Dedifferentiated amniotic fluid mesenchymal stem cell (primary cell): ENCODE measurements at regions not wholly inside any gene's neighbourhood (a gene's known extent, or its start where the extent isn't known, plus 50 kb on each side); places are given as distances from the start of the nearest gene placed in this dataset.
"Not testable (repeated sequence)": the region's sequence is repeated elsewhere in the genome, so short reads cannot be mapped to it uniquely, and the experiment has no call there.

Source experiments
- DNase-seq: peaks from one replicate; pipeline ENCODE4 v3.0.0-alpha.2; 2016; ENCODE audit errors: extremely low spot score

DNA sequence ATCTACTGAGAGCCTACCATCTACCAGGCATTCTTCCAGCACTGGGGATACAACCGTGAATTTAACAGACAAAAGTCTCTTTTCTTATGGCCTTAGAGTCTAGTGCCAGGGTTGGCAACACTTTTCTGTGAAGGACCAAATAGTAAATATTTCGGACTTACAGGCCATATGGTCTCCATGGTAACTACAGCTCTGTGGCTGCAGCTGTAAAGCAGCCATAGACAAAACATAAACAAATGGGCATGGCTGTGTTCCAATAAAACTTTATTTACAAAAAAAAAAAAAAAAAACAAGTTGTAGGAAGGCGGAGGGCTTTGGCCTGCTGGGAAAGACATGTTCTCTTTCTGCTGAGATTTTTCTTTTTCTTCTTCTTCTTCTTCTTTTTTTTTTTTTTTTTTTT, 98.7 kb downstream of the ABCC12 start:
- no peak for DNase-seq

DNA sequence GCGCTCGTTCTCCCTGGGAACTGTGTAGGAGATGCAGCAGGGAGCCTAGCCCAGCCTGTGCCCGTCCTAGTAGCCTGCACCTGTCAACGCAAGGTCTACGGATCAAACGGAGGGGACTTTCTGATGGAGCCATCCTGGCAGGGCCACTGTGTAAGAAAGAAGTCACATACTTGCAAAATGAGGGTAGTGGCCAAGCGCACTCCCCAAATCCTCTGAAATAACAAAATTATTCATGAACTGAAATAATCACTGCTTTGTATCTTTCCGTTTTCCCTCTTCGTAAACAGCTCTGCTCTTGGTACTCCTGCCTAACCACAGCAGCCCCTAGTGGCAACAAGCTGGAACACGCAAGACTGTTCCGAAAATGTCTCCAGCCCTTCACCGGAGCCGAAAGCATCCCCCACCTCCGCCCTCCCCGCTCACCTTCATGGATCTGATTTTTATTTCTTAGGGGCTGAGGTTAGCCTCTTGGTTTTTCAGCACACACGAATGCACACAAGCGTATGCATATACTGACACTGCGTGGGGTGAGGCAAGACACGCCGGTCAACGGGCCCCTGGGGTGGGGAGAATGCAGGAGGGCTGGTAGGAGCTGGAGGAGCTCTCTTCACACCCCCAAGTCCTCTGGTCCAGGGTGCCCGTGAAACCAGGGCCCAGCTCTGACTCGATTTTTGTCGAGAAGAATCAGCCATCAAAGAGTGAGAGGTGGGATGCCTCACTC, 100.8 kb downstream of the ABCC12 start:
- DNase-seq: peak; percentile 60

DNA sequence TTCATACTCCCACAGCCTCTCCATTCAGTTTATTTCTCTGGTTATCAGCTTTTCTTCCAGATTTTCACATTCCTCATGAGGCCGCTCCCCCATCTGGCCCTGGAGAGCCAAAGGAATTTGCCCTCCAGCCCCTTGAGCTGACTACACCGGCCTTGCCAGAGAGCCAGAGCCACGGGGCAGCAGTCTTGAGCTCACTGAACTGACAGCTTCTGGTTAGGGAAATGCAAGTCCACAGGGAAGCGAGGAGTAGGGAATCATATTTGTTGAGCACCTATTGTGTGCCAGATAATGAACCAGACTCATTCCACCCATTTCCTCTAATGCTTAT, 102.4 kb downstream of the ABCC12 start:
- DNase-seq: peak; percentile 59

DNA sequence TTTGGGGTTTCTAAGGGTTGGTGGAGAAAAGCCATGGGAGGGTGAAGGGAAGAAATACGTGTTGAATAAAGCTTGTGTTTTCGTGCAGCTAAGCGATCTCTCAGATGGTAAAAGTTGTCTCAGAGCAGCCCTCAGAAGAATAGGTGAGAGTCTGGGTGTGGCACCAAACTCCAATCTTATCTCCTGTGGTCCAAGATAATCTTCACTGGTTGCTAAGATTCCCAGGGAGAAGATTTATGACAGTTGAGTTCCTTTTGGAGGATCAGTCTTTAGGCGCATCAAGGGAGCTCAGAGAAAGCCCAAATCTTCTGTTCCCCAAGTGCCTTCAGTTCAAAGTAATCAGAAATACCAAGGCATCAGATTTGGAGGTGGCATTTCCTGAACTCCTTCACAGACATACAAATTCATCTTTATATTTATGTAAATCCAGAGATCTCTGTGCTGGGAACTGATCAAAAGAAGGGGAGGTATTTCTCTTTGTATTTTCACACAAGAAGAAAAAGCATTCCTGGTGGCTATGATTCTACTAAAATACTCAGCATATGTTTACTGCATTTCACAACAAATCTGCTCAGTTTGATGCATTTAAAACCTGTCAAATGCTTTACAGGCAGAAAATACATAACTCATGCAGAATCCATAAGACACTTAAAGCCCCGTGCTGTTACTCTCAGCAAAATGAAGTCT, 102.9 kb downstream of the ABCC12 start:
- no peak for DNase-seq

DNA sequence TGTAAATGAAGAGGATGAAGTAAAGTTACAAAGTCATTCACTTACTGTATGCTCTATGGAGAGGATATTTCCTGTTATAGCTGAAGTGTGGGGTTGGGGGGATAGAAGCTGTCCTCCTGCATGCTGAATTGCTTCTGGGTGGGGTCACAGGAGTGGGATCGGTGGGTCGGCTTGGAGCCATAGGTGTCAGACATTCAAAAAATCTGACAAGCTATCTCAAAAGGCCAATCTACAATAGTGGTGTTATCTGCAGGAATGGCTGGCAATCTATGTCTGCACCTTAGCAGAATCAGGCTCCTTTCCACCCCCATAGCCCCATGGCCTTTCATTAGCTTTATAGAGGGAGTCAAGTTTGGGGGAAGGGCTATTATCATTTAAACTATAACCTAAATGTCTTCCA, 104.9 kb downstream of the ABCC12 start:
- DNase-seq: no peak

DNA sequence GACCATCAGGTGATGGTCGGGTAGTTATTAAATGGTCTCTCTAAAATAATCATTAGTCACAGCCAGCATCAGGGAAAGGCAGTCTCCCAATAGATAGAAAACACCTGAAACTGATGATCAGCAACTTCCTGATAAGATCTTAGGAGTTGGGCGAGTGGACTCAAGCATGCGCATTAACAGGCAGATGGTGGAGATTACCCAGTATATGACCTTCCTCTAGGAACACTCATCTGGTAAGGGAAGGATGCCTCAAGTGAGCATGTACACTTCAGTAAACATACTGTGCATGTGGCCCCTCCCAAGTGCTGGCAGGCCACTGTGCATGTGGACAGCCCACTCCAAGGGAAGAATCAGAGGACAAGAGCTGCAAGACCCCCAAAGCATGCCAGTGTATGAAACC, 105.9 kb downstream of the ABCC12 start:
- no peak for DNase-seq

DNA sequence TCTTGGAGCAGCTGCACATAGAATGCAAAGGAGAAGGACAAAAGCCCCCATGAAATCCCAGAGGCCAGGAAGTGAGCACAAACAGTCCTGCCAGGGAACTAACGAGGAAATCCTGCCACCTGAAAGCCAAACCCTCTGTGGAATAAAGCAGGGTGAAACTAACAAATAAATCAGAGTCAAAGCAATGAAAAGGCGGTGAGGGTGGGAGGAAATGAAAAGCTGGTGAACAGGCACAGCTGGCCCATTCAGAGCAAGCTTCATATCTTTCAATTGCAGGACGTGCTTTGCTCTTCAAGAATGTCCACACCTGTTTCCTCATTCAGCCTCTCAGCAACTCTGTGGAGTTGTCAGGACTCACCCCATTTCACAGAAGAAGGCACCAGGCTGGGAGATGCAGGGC, 108.1 kb downstream of the ABCC12 start:
- DNase-seq: no peak

DNA sequence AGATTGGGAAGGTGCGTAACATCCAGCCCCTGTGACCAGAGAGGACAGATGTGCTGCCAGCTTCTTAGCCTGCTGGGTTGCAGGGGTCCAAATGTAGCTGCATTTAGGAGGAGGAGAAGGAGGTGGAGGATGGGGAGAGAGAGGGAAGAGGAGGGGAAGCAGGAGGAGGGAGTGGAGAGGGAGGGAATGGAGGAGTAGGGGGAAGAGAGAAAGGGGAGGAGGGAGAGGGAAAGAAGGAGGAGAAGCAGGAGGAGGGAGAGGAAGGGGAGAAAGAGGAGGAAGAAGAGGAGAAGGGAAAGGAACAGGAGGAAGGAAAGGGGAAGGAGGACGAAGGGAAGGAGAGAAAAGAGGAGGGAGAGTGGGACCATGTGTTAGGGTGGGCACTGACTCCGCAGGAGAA, 108.6 kb downstream of the ABCC12 start:
- DNase-seq: no peak

DNA sequence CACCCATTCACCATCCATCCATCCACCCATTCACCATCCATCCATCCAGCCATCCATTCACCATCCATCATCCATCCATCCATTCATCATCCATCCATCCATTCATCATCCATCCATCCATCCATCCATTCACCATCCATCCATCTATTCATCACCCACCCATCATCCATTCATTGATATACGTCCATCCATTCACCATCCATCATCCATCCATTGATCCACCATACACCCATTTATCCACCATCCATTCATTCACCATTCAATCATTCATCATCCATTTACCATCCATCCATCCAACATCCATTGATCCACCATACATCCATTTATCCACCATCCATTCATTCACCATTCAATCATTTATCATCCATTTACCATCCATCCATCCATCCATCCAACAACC, 111.7 kb downstream of the ABCC12 start:
- DNase-seq: no peak

DNA sequence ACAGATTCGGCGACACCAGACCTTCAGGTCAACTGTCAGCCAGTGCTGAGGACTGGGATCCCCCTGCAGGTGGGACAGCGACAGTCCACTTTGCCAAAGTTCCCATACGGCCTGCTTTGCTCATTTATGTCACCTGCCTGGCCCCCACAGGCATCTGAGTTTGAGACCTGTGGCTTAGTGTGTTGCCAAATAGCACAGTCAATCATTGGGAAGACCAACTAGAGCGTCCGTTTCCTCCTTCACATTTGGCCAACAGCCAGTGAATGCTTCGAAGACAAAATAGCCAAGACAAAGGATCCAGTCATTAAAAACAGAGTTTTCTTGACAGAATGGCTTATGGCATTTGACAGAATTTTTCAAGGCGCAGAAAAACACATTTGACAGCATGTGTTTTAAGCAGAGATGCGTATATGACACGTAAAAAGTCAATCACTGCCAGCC, 113.8 kb downstream of the ABCC12 start:
- DNase-seq: no peak

DNA sequence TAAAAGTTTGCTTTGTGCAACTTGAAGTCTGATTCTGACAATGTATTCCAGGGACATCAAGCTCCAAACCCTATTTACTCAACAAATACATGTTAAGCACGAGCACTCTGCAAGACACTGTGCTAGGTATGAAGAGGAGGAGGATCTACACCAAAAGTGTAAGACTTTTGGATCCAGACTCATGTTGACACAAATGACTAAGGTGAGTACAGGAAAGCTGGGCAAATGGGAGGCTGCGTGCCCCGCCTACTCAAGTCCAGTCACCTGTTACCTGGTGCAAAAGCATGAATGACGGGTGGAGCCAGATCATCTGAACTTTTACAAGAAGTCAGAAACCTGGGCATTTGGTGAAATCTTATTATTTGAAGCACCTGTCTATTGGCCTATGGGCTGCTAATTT, 120.7 kb downstream of the ABCC12 start:
- no peak for DNase-seq

DNA sequence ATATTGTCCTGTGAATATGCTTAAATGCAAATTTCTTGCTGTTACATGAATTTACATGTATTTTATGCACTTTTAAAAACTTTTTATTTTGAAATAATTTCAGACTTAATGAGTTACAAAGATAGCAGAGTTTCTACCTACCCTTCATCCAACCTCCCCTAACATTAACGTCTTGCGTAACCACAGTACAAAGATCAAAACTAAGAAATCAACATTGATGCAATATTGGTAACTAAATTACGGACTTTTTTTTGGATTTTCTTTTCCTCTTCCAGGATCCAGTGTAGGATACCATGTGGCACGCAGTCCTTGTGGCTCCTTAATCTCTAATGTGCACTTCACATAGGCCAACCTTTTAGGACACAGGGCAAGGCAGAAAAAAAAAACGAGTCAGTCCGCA, 124.9 kb downstream of the ABCC12 start:
- DNase-seq: no peak

DNA sequence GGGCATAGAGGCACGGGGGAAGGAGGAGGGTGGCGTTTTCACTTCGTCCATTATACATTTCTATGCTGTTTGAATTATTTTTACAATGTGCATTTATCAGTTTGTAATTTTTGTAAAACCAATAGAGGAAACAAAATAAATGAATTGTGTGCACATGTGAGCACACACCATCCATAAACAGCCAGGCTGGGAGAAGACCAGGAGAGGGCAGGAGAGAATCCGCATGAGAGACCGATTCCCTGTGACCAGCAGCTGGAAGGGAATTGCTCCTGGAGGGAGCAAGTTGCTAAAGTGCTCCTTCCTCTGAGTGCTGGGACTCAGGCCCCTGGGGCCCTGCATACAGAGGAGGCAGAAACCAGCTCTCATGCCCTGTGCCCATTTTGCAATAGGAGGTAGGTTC, 126.0 kb downstream of the ABCC12 start:
- DNase-seq: no peak

DNA sequence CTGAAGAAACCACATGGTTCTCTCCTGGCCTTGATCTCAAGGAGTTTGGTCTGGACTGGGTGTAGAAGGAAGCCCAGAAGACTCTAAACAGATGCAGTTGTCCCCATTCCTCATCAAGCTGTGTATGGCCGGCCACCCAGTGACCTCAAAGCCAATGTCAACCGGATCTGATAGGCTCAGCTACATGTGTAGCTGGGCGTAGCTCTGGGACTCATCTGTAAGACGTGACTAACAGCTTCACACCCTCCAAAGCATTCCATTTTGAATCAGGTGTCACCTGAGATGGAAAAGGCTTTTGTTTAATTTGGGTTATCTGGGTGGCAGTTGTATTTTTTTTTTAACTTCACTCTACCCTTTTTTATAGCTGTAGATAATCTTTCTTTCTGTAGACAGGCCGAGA, 130.4 kb downstream of the ABCC12 start:
- DNase-seq: no peak

DNA sequence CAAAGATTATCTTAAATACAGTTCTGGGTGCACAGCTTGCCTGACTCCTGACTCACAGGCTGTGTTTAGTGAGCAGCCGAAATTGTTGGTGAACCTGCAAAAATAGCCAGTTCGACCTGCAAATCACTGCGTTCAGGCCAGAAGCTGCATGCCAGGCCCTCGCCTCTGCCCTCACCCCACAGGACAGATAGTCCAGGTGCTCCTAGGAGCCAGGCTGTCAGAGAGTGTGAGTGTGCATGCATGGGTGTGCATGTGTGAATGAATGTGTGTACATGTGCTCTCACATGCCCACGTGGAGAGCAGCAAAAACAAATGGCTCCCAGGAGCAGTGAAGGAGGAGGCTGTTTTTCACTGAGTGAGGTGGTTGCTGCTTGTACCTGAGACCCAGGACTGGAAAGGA, 131.8 kb downstream of the ABCC12 start:
- DNase-seq: no peak

DNA sequence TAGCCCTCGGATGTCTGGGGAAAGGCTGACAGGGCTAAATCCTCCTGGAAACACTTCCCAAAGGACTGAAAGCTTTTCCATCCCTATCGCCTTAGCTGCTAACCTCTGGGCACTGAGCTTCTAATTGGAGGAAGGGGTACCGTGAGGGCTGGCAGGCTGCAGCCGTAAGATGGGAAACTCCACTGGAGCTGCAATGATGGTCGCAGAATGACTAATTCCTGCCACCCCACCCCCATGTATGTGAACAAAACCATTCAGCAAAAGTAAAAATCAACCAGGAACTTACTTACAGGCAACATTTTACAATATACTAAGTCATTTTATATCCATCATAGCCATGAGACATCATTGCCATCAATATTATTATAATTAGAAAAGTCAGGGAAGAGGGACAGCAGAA, 133.3 kb downstream of the ABCC12 start:
- DNase-seq: no peak

DNA sequence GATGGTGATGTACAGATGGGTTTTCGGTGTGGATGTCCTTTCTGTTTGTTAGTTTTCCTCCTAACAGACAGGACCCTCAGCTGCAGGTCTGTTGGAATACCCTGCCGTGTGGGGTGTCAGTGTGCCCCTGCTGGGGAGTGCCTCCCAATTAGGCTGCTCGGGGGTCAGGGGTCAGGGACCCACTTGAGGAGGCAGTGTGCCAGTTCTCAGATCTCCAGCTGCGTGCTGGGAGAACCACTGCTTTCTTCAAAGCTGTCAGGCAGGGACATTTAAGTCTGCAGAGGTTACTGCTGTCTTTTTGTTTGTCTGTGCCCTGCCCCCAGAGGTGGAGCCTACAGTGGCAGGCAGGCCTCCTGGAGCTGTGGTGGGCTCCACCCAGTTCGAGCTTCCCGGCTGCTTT, 135.2 kb downstream of the ABCC12 start:
- not testable (repeated sequence) for DNase-seq

DNA sequence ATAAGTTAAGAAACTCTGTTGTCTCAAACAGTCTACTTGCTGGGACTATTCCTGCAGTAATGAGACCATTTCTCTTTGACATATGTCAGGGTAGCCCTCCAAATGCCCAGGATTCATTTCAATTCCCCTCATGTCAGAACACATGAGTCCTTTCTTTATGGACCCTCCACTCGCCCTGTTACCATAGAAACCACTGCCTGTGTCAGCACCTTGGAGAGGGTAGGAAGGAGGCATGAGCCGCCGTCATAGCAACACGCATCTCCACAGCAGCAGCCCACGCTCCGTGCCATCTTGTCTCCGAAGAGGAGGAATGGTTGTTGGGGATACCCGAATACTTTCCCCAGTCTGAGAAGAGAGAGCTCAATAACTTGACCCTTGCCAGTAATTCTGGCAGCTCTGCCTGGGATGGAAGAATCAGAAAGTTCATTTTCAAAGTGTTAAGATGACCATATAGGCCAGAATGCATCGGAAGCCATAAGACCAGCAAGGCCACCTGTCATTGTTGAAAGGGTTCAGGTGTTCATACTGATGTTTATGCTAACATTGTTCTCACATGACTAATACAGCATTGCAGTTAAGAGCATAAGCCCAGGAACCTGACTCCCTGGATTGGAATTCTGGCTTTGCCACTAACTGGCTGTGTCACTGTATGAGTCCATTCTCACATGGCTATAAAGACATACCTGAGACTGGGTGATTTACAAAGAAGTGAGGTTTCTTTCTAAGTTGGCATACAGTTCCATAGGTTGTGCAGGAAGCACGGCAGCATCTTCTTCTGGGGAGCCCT, 141.3 kb downstream of the ABCC12 start:
- no peak for DNase-seq

DNA sequence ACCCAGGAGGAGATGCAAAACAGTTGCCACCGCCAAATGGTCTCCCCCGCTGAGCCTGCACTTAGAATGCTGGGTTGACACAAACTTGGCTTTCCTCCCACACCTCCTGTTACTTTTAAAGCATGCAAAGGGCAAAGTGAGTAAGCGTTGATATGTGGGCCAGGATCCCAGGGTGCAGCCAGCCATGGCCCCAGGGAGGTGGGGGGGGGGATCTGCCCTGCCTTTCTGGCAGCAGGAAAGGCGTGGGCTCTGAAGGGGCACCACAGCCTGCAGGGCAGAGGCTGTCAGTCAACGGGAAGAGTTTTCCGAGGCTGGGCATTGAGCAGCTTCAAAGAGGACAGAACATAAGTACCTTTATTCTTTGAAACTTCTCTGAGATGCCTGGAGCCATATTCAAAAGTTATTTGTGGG, 142.3 kb downstream of the ABCC12 start:
- no peak for DNase-seq

DNA sequence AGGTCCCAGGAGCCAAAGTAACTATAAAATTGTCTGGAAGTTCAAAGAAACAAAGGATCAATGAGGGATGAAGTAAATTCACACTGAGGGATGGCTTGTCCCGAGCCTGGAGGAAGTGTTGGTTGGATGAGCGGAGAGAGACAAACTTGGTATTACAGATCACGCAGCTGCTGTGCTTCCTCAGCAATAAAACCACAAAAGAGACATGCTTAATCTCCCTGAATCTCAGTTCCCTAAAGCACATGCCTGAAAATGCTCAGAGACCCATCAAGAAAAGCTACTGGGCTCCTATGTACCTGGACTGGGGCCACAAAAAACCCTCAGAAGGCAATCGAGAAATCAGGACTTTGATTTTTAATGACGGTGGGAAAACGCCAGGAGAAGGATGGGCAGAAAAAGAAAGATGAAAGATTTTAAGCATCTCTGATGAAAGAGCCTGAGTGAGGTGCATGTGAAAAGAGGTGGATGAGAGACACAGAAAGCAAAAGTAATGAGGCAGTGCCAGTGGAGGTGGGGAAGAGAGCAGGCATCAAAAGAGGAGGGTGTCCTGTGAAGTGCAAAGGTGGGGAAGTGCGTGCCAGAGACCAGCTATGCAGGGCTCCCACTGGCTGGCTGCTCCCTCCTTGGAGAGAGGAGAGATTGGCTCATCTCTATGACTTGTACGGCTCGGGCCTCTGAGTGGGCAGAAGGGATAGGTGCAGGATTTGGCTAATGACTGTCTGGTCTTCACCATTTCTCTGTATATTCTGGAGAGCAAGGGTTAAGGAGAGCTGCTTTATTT, 143.7 kb downstream of the ABCC12 start:
- no peak for DNase-seq

DNA sequence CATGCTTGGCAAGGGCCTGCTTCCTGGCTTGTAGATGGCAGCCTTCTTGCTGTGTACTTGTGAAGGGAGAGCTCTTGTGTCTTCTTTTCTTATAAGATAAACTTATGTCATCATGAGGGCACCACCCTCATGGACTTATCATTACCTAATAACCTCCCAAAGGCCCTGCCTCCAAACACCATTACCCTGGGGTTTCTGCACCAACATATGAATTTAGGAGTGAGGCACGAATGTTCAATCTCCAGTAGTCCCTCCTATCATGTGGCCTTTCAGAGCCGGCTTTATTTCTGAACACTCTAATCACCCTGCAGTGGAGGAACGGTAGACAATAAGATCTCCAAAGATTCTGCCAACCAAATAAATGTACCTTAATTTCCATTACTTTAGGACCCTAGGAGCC, 144.3 kb downstream of the ABCC12 start:
- no peak for DNase-seq

DNA sequence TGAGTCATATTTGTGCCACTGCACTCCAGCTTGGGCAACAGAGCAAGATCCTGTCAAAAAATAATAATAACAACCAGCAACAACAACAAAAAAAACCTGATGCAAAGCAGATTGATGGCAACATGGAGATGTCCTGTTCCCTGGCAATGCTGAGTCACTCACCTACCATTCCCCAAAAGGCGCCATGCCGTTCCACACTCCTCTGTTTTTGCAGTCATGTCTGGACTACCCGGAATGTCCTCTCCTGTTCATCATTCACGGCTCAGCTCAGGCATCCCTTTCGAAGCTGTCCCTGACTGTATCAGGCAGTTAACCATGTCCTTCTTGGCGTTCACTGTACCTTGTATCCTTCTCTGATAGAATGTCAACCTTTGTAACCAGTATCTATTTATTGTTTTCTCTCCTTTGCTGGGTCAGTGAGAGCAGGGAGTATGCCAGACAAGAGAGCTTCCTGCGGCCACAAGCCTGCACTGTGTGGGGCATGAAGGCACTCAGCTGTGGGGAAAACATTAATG, 147.7 kb downstream of the ABCC12 start:
- DNase-seq: no peak
